Fibroblast of skin of scalp (primary cell): ENCODE measurements at regions not wholly inside any gene's neighbourhood (a gene's known extent, or its start where the extent isn't known, plus 50 kb on each side); places are given as distances from the start of the nearest gene placed in this dataset.

ENCODE experiments used
- DNase-seq: peaks from one replicate; pipeline ENCODE4 v3.0.0-alpha.2; 2013

GRCh38 chr11:130749216-130749615 lies 167.1 kb downstream of the SNX19 start:
- DNase-seq, result no peak

- no peak for DNase-seq
Measured at GRCh38 chr11:130760515-130761125, 155.7 kb downstream of the SNX19 start.

- no peak for DNase-seq
Measured at GRCh38 chr11:130761560-130762220, 154.6 kb downstream of the SNX19 start.

- DNase-seq, result no peak
Measured at GRCh38 chr11:130762638-130763037, 153.6 kb downstream of the SNX19 start.

- peak; percentile 60 for DNase-seq
Measured at GRCh38 chr11:130763087-130763980, 152.9 kb downstream of the SNX19 start.

- no peak for DNase-seq
Measured at GRCh38 chr11:130765406-130765805, 150.9 kb downstream of the SNX19 start.

GRCh38 chr11:130765951-130766649 lies 150.2 kb downstream of the SNX19 start:
- DNase-seq, result peak; percentile 79

GRCh38 chr11:130766650-130767565 lies 149.4 kb downstream of the SNX19 start:
- no peak for DNase-seq

GRCh38 chr11:130769782-130770535 lies 146.3 kb downstream of the SNX19 start:
- no peak for DNase-seq

- DNase-seq, result peak; percentile 68
Measured at GRCh38 chr11:130771708-130772107, 144.6 kb downstream of the SNX19 start.

- peak; percentile 91 for DNase-seq
Measured at GRCh38 chr11:130772266-130773227, 143.7 kb downstream of the SNX19 start.

GRCh38 chr11:130773244-130773820 lies 142.9 kb downstream of the SNX19 start:
- no peak for DNase-seq

- no peak for DNase-seq
Measured at GRCh38 chr11:130774703-130775102, 141.6 kb downstream of the SNX19 start.

- peak; percentile 55 for DNase-seq
Measured at GRCh38 chr11:130775306-130776060, 140.8 kb downstream of the SNX19 start.

GRCh38 chr11:130776061-130776419 lies 140.2 kb downstream of the SNX19 start:
- DNase-seq, result peak; percentile 38

- DNase-seq, result no peak
Measured at GRCh38 chr11:130778026-130778425, 138.3 kb downstream of the SNX19 start.

- no peak for DNase-seq
Measured at GRCh38 chr11:130778705-130779104, 137.6 kb downstream of the SNX19 start.

- no peak for DNase-seq
Measured at GRCh38 chr11:130779267-130779666, 137.0 kb downstream of the SNX19 start.

- no peak for DNase-seq
Measured at GRCh38 chr11:130779943-130780342, 136.3 kb downstream of the SNX19 start.
